ENCODE measurements at regions not wholly inside any gene's neighbourhood (a gene's known extent, or its start where the extent isn't known, plus 50 kb on each side); places are given as distances from the start of the nearest gene placed in this dataset.

DNA sequence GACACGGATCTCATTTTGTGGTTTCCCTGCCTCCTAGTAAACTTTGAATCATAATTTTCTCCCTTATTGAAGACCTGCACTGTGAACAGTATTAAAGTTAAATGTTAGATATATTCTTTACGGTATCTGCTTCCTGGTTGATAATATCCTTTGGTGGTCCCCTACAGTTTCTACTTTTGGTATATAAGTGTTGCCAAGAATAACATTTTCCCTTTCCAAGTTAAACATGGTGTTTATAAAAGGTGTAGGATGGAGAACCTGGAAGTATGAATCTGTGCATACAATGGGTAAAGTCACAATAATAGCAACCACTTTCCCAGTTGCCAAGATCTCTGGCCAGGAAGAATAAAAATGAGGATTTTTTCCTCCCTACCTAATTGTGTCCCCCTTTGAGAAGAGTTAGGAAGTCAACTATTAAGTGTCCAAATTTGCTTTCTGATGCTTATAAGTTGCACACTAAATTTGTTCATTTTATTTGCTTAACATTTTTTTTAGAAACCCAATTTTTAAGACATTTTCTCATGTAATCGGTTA, 201.0 kb upstream of the STK17B start:
- no peak overlapping the region for H3K4me3 ChIP-seq (ENCODE audit: control extremely low read depth in 1 of 5, extremely low read depth in 1 of 5, insufficient read depth in 1 of 5, low read depth in 2 of 5, low read length in 4 of 5)
- no peak overlapping the region for H2AFZ ChIP-seq (ENCODE audit: insufficient read depth, low read depth, low read length, poor library complexity, severe bottlenecking)
- no peak for DNase-seq
- no peak overlapping the region for H3K4me2 ChIP-seq (replicated peaks; ENCODE audit: low read depth, low read length, poor library complexity, severe bottlenecking)
- ATAC-seq (ENCODE audit: low read depth), result no peak
- intact Hi-C loops (cut with micrococcal nuclease), result no loop called here
- Mint-ChIP-seq H3K4me3 (no peak overlapping the region), H3K4me1 (no peaks in the 10 kb centered on the region), H3K27ac (no peak overlapping the region), H3K27me3 (peaks cover 3% of the 10 kb centered on the region), H3K9me3 (ENCODE audit: insufficient read depth) (peaks cover 15% of the 10 kb centered on the region)
- CTCF ChIA-PET, result no interaction called here
- H3K27ac ChIP-seq (ENCODE audit: low read length in 2 of 2), result no peak overlapping the region
- no peaks in the 10 kb centered on the region for H3K36me3 ChIP-seq (replicated peaks in 1 of 2; ENCODE audit: control extremely low read depth in 1 of 2, control insufficient read depth in 1 of 2, extremely low read depth in 1 of 2, insufficient read depth in 2 of 2, low read length in 1 of 2)
- H3K79me2 ChIP-seq (ENCODE audit: control insufficient read depth, insufficient read depth, low read length), result no peaks in the 10 kb centered on the region
- peaks cover 0 to 13% (median 4%) of the 10 kb centered on the region in 3 donors for H3K9me3 ChIP-seq (ENCODE audit: control extremely low read depth in 1 of 3, control insufficient read depth in 2 of 3, insufficient read depth in 1 of 3, low read length in 2 of 3)
- no CpG with 5 or more reads among the region's 3 CpGs for WGBS (ENCODE audit: insufficient coverage)
- H3K9ac ChIP-seq (ENCODE audit: low read length), result no peak overlapping the region
- TF ChIP-seq EZH2 (IDR thresholded peaks at IDR 0.05; ENCODE audit: borderline replicate concordance, insufficient read depth, low read depth, low read length, poor library complexity, severe bottlenecking), result no peak
- TF ChIP-seq, protein P1, sequence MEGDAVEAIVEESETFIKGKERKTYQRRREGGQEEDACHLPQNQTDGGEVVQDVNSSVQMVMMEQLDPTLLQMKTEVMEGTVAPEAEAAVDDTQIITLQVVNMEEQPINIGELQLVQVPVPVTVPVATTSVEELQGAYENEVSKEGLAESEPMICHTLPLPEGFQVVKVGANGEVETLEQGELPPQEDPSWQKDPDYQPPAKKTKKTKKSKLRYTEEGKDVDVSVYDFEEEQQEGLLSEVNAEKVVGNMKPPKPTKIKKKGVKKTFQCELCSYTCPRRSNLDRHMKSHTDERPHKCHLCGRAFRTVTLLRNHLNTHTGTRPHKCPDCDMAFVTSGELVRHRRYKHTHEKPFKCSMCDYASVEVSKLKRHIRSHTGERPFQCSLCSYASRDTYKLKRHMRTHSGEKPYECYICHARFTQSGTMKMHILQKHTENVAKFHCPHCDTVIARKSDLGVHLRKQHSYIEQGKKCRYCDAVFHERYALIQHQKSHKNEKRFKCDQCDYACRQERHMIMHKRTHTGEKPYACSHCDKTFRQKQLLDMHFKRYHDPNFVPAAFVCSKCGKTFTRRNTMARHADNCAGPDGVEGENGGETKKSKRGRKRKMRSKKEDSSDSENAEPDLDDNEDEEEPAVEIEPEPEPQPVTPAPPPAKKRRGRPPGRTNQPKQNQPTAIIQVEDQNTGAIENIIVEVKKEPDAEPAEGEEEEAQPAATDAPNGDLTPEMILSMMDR (IDR thresholded peaks at IDR 0.05), result no peak
- no peaks in the 10 kb centered on the region for H3K4me1 ChIP-seq (ENCODE audit: control insufficient read depth in 2 of 2, insufficient read depth in 2 of 2, low read length in 2 of 2)
- H4K20me1 ChIP-seq (ENCODE audit: control insufficient read depth, insufficient read depth, low read length, poor library complexity, severe bottlenecking), result no peaks in the 10 kb centered on the region
- no peaks in the 10 kb centered on the region for H3K27me3 ChIP-seq (replicated peaks in 1 of 4; ENCODE audit: control extremely low read depth in 1 of 4, control insufficient read depth in 3 of 4, insufficient read depth in 4 of 4, low read length in 3 of 4)
- POLR2A ChIA-PET, result no interaction called here

DNA sequence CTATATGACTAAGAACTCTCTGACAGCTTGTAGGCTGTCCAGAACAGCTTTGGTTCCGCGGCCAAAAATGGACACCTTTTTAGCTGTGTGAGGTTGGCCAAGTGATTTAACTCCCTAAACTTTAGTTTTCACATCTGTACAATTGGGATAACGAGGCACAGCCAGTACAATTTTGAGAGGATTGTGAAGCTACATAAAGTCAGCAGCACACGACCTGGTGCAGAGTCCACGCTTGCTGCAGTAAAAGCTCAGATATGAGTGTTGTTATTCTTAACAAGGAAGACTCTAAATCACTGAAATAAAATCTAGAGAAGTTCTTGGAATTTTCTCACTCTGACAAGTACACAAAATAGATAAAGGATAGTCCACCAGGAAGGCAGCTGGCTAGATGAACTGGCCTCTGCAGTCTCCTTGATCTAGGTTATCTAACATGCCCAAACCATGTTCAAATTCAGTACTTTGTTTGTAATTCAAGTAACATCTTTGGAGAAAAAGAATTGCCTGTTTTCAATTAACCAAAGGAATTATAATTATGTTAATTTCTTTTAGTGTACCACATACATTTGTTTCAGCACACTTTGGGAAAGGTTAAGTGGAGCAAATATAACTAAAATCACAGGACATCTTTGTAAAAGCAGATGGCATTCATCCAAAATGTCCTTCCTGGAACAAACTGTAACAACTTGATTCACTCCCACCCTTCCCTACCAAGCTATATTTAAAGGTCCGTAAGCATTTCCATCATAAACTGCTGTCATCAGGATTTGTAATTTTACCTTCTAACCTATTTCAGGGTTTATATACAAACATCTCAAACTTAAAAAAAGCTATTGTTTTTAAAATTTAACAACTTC, 201.7 kb upstream of the STK17B start:
- Mint-ChIP-seq H3K27ac (no peak overlapping the region), H3K4me1 (no peaks in the 10 kb centered on the region), H3K4me3 (no peak overlapping the region), H3K27me3 (peaks cover 4% of the 10 kb centered on the region), H3K9me3 (ENCODE audit: insufficient read depth) (peaks cover 12% of the 10 kb centered on the region)
- Histone ChIP-seq H3K27me3 (replicated peaks in 1 of 4; ENCODE audit: control extremely low read depth in 1 of 4, control insufficient read depth in 3 of 4, insufficient read depth in 4 of 4, low read length in 3 of 4) (no peaks in the 10 kb centered on the region), H3K9ac (ENCODE audit: low read length) (no peak overlapping the region), H2AFZ (ENCODE audit: insufficient read depth, low read depth, low read length, poor library complexity, severe bottlenecking) (no peak overlapping the region), H3K27ac (ENCODE audit: low read length in 2 of 2) (no peak overlapping the region), H3K36me3 (replicated peaks in 1 of 2; ENCODE audit: control extremely low read depth in 1 of 2, control insufficient read depth in 1 of 2, extremely low read depth in 1 of 2, insufficient read depth in 2 of 2, low read length in 1 of 2) (no peaks in the 10 kb centered on the region), H3K4me1 (ENCODE audit: control insufficient read depth in 2 of 2, insufficient read depth in 2 of 2, low read length in 2 of 2) (no peaks in the 10 kb centered on the region), H3K79me2 (ENCODE audit: control insufficient read depth, insufficient read depth, low read length) (no peaks in the 10 kb centered on the region), H3K9me3 (ENCODE audit: control extremely low read depth in 1 of 3, control insufficient read depth in 2 of 3, insufficient read depth in 1 of 3, low read length in 2 of 3) (peaks cover 0 to 13% (median 4%) of the 10 kb centered on the region in 3 donors), H4K20me1 (ENCODE audit: control insufficient read depth, insufficient read depth, low read length, poor library complexity, severe bottlenecking) (no peaks in the 10 kb centered on the region), H3K4me2 (replicated peaks; ENCODE audit: low read depth, low read length, poor library complexity, severe bottlenecking) (no peak overlapping the region), H3K4me3 (ENCODE audit: control extremely low read depth in 1 of 5, extremely low read depth in 1 of 5, insufficient read depth in 1 of 5, low read depth in 2 of 5, low read length in 4 of 5) (no peak overlapping the region)
- WGBS (ENCODE audit: insufficient coverage), result 100% methylated on average over 3 of the region's 6 CpGs
- ChIA-PET POLR2A (no interaction called here), CTCF (no interaction called here)
- intact Hi-C loops (cut with micrococcal nuclease), result no loop called here
- ATAC-seq (ENCODE audit: low read depth) (no peak), DNase-seq (no peak)
- no peak for TF ChIP-seq EZH2 (IDR thresholded peaks at IDR 0.05; ENCODE audit: borderline replicate concordance, insufficient read depth, low read depth, low read length, poor library complexity, severe bottlenecking)
- TF ChIP-seq, protein P1 (IDR thresholded peaks at IDR 0.05), result no peak
